ENCODE measurements at regions not wholly inside any gene's neighbourhood (a gene's known extent, or its start where the extent isn't known, plus 50 kb on each side); places are given as distances from the start of the nearest gene placed in this dataset.

GRCh38 chr6:165873976-165874375, 210.9 kb upstream of the PDE10A start:
- DNase-seq (ENCODE audit: low spot score): no peak

- no peak for DNase-seq (ENCODE audit: low spot score)
Observed at GRCh38 chr6:165872811-165873210, 209.8 kb upstream of the PDE10A start.

- DNase-seq (ENCODE audit: low spot score): peak; percentile 58
Observed at GRCh38 chr6:165872311-165872710, 209.3 kb upstream of the PDE10A start.

DNA sequence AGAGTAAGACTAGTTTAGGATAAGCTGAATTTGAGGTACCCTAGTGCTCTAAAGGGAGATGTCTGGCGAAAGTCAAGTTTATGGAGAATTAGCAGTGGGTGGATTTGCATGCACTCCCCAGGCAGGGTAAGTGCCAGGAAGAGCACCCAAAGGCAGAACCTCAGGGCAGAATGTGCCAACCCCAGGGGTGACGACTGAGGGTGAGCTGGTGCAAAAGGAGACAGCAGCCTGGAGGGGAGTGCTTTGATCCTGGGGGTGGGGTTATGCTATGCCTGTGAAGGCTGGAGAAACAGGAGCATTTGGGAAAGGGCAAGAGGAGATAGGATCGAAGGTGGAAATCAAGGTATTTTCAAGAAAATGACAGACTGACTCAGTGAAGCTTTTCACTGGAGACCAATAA, 208.5 kb upstream of the PDE10A start:
- DNase-seq (ENCODE audit: low spot score): no peak

DNA sequence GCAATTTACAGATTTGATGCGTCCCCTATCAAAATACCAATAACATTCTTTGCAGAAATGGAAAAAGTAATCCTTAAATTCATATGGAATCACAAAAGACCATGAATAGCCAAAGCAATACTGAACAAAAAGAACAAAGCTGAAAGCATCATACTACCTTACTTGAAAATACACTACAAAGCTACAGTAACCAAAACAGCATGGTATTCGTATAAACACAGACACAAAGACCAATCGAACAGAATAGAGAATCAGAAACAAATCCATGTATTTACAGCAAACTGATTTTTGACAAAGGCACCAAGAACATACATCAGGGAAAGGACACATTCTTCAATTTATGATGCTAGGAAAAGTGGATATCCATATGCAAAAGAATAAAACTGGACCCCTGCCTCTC, 206.5 kb upstream of the PDE10A start:
- no peak for DNase-seq (ENCODE audit: low spot score)

- no peak for DNase-seq (ENCODE audit: low spot score)
Observed at GRCh38 chr6:165864925-165865324, 201.9 kb upstream of the PDE10A start.

DNA sequence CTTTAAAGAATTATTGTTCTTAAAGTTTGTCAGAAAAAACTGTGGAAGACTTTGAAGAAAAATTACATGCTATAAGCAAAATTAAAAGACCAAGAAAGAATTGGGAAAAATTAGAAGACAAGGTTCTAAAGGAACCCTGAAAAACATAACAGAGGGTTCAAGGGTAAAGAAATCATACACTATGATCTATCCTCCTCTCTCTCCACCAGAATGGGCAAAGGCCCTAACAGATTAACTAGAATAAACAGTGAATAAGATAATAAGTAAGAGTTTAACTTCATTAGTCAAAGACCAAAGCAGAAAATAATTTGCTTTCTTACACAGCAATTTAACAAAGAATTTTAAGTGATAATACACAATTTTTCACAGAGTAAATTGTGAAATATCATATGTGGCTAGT, 201.2 kb upstream of the PDE10A start:
- DNase-seq (ENCODE audit: low spot score): no peak

- no peak for DNase-seq (ENCODE audit: low spot score)
Observed at GRCh38 chr6:165863801-165864200, 200.8 kb upstream of the PDE10A start.

- DNase-seq (ENCODE audit: low spot score): no peak
Observed at GRCh38 chr6:165862813-165863212, 199.8 kb upstream of the PDE10A start.

- DNase-seq (ENCODE audit: low spot score): no peak
Observed at GRCh38 chr6:165861226-165861625, 198.2 kb upstream of the PDE10A start.

- no peak for DNase-seq (ENCODE audit: low spot score)
Observed at GRCh38 chr6:165858586-165858985, 195.5 kb upstream of the PDE10A start.

- DNase-seq (ENCODE audit: low spot score): no peak
Observed at GRCh38 chr6:165855856-165856255, 192.8 kb upstream of the PDE10A start.

- no peak for DNase-seq (ENCODE audit: low spot score)
Observed at GRCh38 chr6:165854863-165855593, 192.0 kb upstream of the PDE10A start.

DNA sequence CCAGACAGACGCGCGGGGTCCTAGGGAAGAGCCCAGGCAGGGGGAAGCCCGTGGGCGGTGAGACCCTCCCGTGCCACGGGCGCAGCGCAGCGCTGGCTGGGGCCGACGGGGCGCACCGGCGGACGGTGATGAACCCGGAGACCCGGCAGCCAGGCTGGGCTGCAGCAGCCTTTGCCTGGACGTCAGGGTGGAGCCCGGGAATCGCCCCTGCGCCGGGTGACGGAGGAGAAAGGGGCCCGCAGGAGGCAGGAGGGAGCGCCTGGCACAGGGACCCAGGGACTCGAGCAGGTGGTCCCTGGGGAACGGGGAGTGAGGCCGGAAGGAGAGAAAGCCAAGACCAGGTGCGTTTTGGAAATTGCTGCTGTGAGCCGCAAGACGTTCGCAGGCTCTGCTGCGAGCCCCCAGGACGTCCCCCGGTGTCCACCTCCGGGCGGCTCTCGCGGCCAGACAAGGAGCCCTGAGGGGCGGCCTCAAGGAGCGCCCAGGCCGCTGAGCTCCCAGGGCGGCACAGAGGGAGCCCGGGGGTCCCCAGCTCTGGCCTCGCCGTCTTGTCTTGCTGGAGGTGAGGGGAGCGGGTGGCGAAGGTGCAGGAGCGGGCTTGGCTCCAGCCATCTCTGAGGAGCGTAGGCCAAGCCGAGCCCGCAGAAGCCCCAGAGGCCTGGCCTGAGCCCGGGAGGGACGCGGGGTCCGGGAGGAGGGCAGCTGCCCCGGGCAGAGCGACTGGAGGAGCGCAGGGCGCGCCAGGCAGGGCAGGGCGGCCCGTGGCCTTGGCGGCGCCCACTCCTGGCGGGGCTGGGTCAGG, 191.2 kb upstream of the PDE10A start:
- DNase-seq (ENCODE audit: low spot score): no peak

GRCh38 chr6:165852676-165853075, 189.6 kb upstream of the PDE10A start:
- no peak for DNase-seq (ENCODE audit: low spot score)

DNA sequence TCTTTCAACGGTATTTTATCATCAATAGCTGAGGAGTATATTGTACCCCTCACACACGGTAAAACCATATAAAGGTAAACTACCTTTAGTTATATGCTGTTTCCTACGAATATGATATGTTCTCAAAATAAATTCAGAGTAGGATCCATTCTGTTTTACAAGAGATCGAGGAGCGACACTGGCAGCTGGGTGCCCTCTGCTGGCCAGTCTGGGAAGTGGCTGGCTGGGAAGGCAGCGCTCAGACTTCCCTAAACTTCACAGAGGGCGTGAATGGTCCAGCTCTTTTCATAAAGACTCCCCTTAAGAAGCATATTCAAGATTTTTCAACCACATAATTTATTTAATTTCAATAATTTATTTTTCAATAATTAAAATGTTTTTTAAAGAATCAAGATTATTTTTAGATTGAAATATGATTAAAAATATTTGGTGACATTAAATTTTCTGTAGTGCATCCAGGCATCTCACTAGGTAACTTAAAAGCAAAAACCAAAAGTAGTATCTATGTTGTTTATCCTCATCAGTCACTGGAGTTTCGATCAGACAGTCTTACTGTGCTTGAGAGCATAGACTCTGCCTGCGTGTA, 187.5 kb upstream of the PDE10A start:
- peak; percentile 59 for DNase-seq (ENCODE audit: low spot score)

DNA sequence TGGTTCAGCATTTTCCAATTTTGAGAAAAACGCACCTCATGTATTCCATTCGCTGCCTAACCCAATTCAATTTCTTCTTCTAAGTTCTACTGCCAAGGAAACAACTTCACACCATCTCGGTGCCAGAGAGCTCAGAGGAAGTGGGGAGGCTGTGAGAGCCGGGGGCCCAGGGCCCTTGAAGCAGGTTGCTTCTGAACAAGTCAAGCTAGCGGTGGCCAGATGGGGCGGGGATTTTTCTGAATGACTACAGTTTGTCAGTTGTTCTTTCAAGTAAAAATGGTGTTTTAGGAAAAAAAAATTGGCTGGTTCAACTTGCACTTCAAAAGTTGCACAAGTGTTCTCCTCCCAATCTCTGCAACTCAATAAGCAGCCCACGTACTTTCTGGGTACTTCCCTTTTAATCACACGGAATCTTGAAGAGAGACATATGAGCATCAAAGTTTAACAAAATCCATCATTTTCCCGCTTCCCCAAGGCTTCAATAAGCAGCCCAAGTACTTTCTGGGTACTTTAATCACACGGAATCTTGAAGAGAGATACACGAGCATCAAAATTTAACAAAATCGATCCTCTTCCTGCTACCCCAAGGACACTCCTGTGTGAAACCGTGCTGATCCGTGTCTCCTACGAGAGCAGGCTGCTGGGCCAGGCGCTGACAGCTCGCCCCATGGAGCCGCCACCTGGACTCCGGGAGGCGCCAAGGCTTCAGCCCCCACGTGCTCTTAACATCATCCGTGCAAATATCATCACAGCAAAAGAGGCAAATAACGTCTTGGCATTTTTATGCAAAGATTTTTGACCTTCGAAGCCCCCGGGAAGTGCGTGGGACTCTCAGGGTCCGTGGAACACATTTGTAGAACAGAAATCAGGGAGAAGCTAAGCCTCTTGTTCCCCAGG, 186.7 kb upstream of the PDE10A start:
- DNase-seq (ENCODE audit: low spot score): no peak

GRCh38 chr6:165848086-165848426, 185.0 kb upstream of the PDE10A start:
- no peak for DNase-seq (ENCODE audit: low spot score)

DNA sequence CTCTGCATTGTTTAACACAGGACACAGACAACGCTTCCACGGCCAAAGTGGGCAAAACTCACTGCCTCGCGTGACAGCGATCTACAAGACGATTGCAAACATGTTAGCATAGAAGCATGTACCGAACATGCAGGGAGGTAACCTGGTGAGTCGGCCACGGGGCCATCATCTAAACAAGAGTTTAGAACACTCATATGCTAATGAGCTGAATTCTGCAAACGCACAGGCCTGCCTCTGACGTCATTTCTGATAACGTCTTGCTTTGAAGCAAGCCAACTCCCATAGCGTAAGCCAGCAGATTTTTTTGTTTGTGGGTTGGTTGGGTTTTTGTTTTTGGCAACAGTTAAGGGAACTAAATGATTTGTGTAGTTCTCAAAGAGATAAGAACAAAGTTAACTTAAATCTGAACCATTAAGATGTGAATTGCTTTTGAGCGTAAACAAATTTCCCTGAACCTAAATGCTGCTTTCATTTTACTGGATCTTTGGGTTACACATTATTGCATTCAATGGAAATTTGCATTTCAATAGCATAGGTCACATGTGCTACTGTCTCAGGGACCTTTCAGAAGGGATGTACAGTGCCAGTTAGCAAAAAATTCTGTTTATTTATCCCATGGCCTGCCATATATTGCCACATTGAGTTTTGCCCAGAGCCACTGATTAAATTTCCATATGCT, 184.5 kb upstream of the PDE10A start:
- DNase-seq (ENCODE audit: low spot score): no peak

GRCh38 chr6:165846123-165846966, 183.3 kb upstream of the PDE10A start:
- no peak for DNase-seq (ENCODE audit: low spot score)

GRCh38 chr6:165845493-165845892, 182.5 kb upstream of the PDE10A start:
- DNase-seq (ENCODE audit: low spot score): no peak
